SH-SY5Y (cell line): ENCODE measurements at regions not wholly inside any gene's neighbourhood (a gene's known extent, or its start where the extent isn't known, plus 50 kb on each side); places are given as distances from the start of the nearest gene placed in this dataset.

Experiments
- GATA2 ChIP-seq: IDR thresholded peaks from 2 replicates; pipeline ENCODE4 v1.6.1; 2011; ENCODE audit warnings: mild to moderate bottlenecking, low read depth, low read length
- GATA3 ChIP-seq: IDR thresholded peaks from 2 replicates; pipeline ENCODE4 v1.6.1; 2011; ENCODE audit warnings: low read depth, mild to moderate bottlenecking, low read length, moderate library complexity

- TF ChIP-seq GATA2 (no peak), GATA3 (no peak)
These were observed 275.0 kb upstream of the SLCO3A1 start for GRCh38 chr15:91578511-91578910.
